Neural progenitor cell (in vitro differentiated cells): ENCODE measurements at regions not wholly inside any gene's neighbourhood (a gene's known extent, or its start where the extent isn't known, plus 50 kb on each side); places are given as distances from the start of the nearest gene placed in this dataset.

Experiments used
- DNase-seq: peaks from one replicate; pipeline ENCODE4 v3.0.0-alpha.2; 2016; ENCODE audit warnings: low spot score
- H2AFZ ChIP-seq: fragments of 200-600 bp; sonication (generic); replicated peaks from 2 replicates; pipeline ENCODE4 v1.6.1; 2016; ENCODE audit warnings: antibody characterized with exemption
- H3F3A ChIP-seq: fragments of 200-600 bp; sonication (generic); 2 replicates; pipeline ENCODE4 v1.6.1; 2016; ENCODE audit warnings: antibody characterized with exemption, low read depth
- H3K27ac ChIP-seq: fragments of 200-600 bp; sonication (generic); 2 replicates; pipeline ENCODE4 v1.5.1; 2016; ENCODE audit warnings: mild to moderate bottlenecking
- H3K27me3 ChIP-seq: fragments of 200-600 bp; sonication (generic); 2 replicates; pipeline ENCODE4 v1.6.1; 2016; ENCODE audit warnings: mild to moderate bottlenecking, moderate library complexity
- H3K36me3 ChIP-seq: fragments of 200-600 bp; sonication (generic); 2 replicates; pipeline ENCODE4 v1.5.1; 2016
- H3K4me1 ChIP-seq: fragments of 200-600 bp; sonication (generic); 2 replicates; pipeline ENCODE4 v1.6.1; 2016; ENCODE audit warnings: mixed run types
- H3K4me2 ChIP-seq: fragments of 200-600 bp; sonication (generic); 2 replicates; pipeline ENCODE4 v1.6.1; 2016
- H3K4me3 ChIP-seq: fragments of 200-600 bp; sonication (generic); 2 replicates; pipeline ENCODE4 v1.5.1; 2016
- H3K79me2 ChIP-seq: fragments of 200-600 bp; sonication (generic); 2 replicates; pipeline ENCODE4 v1.6.1; 2016; ENCODE audit warnings: low read depth
- H3K9ac ChIP-seq: fragments of 200-600 bp; sonication (generic); 2 replicates; pipeline ENCODE4 v1.6.1; 2016
- H3K9me3 ChIP-seq: fragments of 200-600 bp; sonication (generic); 2 replicates; pipeline ENCODE4 v1.5.1; 2016; ENCODE audit warnings: low read depth
- H4K20me1 ChIP-seq: fragments of 200-600 bp; sonication (generic); 2 replicates; pipeline ENCODE4 v1.6.1; 2016; ENCODE audit warnings: low read depth
- H3K27ac Mint-ChIP-seq: 3 replicates; pipeline ENCODE4 v1.8.0; 2021; ENCODE audit warnings: mixed read lengths
- H3K27me3 Mint-ChIP-seq: 2 replicates; pipeline ENCODE4 v1.8.0; 2022; ENCODE audit warnings: low read depth, mild to moderate bottlenecking, inconsistent platforms, moderate library complexity, mixed read lengths; ENCODE audit not compliant: insufficient read depth
- H3K36me3 Mint-ChIP-seq: 3 replicates; pipeline ENCODE4 v1.8.0; 2021; ENCODE audit warnings: mixed read lengths
- H3K4me1 Mint-ChIP-seq: 3 replicates; pipeline ENCODE4 v1.8.0; 2021; ENCODE audit warnings: mixed read lengths
- H3K4me3 Mint-ChIP-seq: 3 replicates; pipeline ENCODE4 v1.8.0; 2021; ENCODE audit warnings: mild to moderate bottlenecking, moderate library complexity, mixed read lengths
- H3K9me3 Mint-ChIP-seq: 3 replicates; pipeline ENCODE4 v1.8.0; 2020; ENCODE audit warnings: mixed read lengths
- EZH2 ChIP-seq: fragments of 200-600 bp; sonication (generic); IDR thresholded peaks from 2 replicates; pipeline ENCODE4 v1.6.1; 2017; ENCODE audit warnings: antibody characterized with exemption, mild to moderate bottlenecking, moderate library complexity
- EZH2phosphoT487 ChIP-seq: fragments of 200-600 bp; sonication (generic); IDR thresholded peaks from 2 replicates; pipeline ENCODE4 v1.6.1; 2017; ENCODE audit warnings: antibody characterized with exemption
- TF ChIP-seq, protein P1 (sequence below): fragments of 200-600 bp; sonication (generic); IDR thresholded peaks from 2 replicates; pipeline ENCODE4 v1.5.1; 2017; ENCODE audit warnings: antibody characterized with exemption, mild to moderate bottlenecking

DNA sequence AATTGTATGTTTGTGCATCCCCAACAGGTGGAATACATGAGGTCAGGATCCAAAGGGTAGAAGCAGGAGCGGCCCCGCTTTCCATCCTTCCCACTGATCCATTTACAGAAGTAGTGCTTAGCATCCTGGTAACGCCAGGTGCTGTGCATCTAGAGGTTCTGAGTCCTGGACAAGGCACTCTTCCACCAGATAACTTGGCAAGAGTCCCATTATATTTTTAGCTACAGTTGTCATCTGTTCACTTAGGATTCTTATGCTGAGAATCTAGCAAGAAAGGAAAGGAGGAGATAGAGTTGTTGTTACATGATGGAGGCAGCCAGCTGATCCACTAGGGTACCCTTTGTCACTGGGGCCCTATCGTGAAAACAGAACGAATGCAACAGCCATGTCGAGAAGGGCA is 389.5 kb upstream of the ZNF507 start:
- H3K4me1 ChIP-seq, result no peaks in the 10 kb centered on the region
- no peak overlapping the region for H2AFZ ChIP-seq
- Mint-ChIP-seq H3K4me1 (no peaks in the 10 kb centered on the region), H3K36me3 (no peaks in the 10 kb centered on the region), H3K4me3 (no peak overlapping the region), H3K9me3 (no peaks in the 10 kb centered on the region), H3K27ac (no peak overlapping the region), H3K27me3 (peaks cover 8% of the 10 kb centered on the region)
- H3F3A ChIP-seq, result no peaks in the 10 kb centered on the region
- H3K27ac ChIP-seq, result no peak overlapping the region
- no peaks in the 10 kb centered on the region for H3K9me3 ChIP-seq
- TF ChIP-seq EZH2phosphoT487, result no peak
- TF ChIP-seq, protein P1, sequence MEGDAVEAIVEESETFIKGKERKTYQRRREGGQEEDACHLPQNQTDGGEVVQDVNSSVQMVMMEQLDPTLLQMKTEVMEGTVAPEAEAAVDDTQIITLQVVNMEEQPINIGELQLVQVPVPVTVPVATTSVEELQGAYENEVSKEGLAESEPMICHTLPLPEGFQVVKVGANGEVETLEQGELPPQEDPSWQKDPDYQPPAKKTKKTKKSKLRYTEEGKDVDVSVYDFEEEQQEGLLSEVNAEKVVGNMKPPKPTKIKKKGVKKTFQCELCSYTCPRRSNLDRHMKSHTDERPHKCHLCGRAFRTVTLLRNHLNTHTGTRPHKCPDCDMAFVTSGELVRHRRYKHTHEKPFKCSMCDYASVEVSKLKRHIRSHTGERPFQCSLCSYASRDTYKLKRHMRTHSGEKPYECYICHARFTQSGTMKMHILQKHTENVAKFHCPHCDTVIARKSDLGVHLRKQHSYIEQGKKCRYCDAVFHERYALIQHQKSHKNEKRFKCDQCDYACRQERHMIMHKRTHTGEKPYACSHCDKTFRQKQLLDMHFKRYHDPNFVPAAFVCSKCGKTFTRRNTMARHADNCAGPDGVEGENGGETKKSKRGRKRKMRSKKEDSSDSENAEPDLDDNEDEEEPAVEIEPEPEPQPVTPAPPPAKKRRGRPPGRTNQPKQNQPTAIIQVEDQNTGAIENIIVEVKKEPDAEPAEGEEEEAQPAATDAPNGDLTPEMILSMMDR, result no peak
- no peaks in the 10 kb centered on the region for H3K36me3 ChIP-seq
- no peaks in the 10 kb centered on the region for H4K20me1 ChIP-seq
- DNase-seq, result no peak
- H3K27me3 ChIP-seq, result no peaks in the 10 kb centered on the region
- no peak overlapping the region for H3K9ac ChIP-seq
- no peaks in the 10 kb centered on the region for H3K79me2 ChIP-seq
- no peak overlapping the region for H3K4me3 ChIP-seq
- no peak overlapping the region for H3K4me2 ChIP-seq

DNA sequence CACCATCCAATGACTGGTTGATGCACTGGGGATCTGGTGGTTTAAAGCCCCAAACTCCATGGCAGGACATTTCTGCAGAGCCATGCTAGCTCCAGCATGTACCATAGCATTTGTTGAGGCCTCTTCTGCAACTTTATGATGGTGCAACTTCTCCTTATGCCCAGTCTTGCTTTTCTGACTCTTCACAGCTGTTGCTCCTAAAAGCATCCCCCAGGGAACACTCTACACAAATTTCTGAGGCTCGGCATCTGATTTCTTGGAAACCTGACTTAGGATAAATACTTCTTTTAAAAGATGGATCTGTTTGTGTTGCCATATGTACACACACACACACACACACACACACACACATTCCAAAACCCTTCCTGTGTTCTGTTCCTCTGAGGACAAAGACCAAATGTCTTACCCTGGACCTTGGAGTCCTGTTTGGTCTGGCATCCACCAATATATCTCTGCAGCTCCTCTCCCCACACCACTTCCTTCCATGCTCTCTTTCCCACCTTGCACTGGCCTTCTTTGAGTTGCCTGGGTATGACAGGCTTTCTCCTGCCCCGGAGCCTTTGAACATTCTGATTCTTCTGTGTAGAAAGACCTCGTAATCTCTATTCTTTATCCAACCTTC is 388.5 kb upstream of the ZNF507 start:
- no peak overlapping the region for H3K27ac Mint-ChIP-seq
- Histone ChIP-seq H4K20me1 (no peaks in the 10 kb centered on the region), H3K27ac (no peak overlapping the region), H3K9me3 (no peaks in the 10 kb centered on the region), H3K79me2 (no peaks in the 10 kb centered on the region), H3K4me2 (no peak overlapping the region), H3K4me3 (no peak overlapping the region), H3K27me3 (no peaks in the 10 kb centered on the region), H2AFZ (no peak overlapping the region), H3F3A (no peaks in the 10 kb centered on the region), H3K9ac (no peak overlapping the region), H3K36me3 (no peaks in the 10 kb centered on the region), H3K4me1 (no peaks in the 10 kb centered on the region)
- no peaks in the 10 kb centered on the region for H3K4me1 Mint-ChIP-seq
- no peaks in the 10 kb centered on the region for H3K9me3 Mint-ChIP-seq
- DNase-seq, result no peak
- H3K27me3 Mint-ChIP-seq, result peaks cover 8% of the 10 kb centered on the region
- H3K4me3 Mint-ChIP-seq, result no peak overlapping the region
- H3K36me3 Mint-ChIP-seq, result no peaks in the 10 kb centered on the region
- TF ChIP-seq, protein P1, result no peak
- TF ChIP-seq EZH2 (no peak), EZH2phosphoT487 (no peak)

DNA sequence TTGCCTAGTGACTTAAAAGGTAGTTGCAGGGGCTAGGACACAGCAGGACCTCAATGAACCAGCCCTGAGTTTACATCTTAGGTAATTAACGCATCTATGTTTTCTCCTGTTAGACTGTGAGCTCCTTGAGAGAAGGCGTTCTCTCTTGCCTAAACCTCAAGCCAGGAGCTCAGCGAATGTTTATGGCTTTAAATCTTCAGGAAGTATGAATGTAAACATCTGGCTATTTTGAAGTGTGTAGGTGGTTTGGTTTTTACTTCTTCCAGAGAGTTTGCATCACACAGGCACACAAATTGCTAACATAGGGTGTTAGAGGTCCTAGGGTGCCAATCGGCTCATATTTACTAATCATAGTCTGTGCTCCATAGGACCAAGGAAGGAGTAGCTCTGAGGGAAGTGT is 387.7 kb upstream of the ZNF507 start:
- Mint-ChIP-seq H3K9me3 (no peaks in the 10 kb centered on the region), H3K36me3 (no peaks in the 10 kb centered on the region), H3K27me3 (peaks cover 8% of the 10 kb centered on the region), H3K27ac (no peak overlapping the region), H3K4me1 (peaks cover 2% of the 10 kb centered on the region), H3K4me3 (no peak overlapping the region)
- Histone ChIP-seq H3K27me3 (no peaks in the 10 kb centered on the region), H3K4me1 (no peaks in the 10 kb centered on the region), H3K4me3 (no peak overlapping the region), H4K20me1 (no peaks in the 10 kb centered on the region), H3K9me3 (no peaks in the 10 kb centered on the region), H3K79me2 (no peaks in the 10 kb centered on the region), H3K36me3 (no peaks in the 10 kb centered on the region), H2AFZ (no peak overlapping the region), H3F3A (no peaks in the 10 kb centered on the region), H3K27ac (no peak overlapping the region), H3K9ac (no peak overlapping the region), H3K4me2 (no peak overlapping the region)
- DNase-seq, result no peak
- TF ChIP-seq EZH2 (no peak), EZH2phosphoT487 (no peak)
- TF ChIP-seq, protein P1, result no peak
